ENCODE measurements at regions not wholly inside any gene's neighbourhood (a gene's known extent, or its start where the extent isn't known, plus 50 kb on each side); places are given as distances from the start of the nearest gene placed in this dataset.

- Histone ChIP-seq H3K4me3 (ENCODE audit: low read length) (no peak overlapping the region), H3K9ac (ENCODE audit: low read length) (no peak overlapping the region), H3K27me3 (ENCODE audit: insufficient read depth, low read depth, low read length) (no peaks in the 10 kb centered on the region), H3K9me2 (ENCODE audit: insufficient read depth, low read length) (no peaks in the 10 kb centered on the region), H3K9me3 (ENCODE audit: low read length) (no peaks in the 10 kb centered on the region), H3K79me2 (replicated peaks; ENCODE audit: insufficient read depth, low read length) (no peaks in the 10 kb centered on the region), H2AFZ (ENCODE audit: low read depth, low read length) (no peak overlapping the region), H3K27ac (ENCODE audit: low read length) (no peak overlapping the region), H4K20me1 (ENCODE audit: insufficient read depth) (no peaks in the 10 kb centered on the region), H3K36me3 (ENCODE audit: insufficient read depth, low read length) (no peaks in the 10 kb centered on the region), H3F3A (ENCODE audit: insufficient read depth, low read length, poor library complexity, severe bottlenecking) (peaks cover 3% of the 10 kb centered on the region), H3K4me2 (ENCODE audit: low read length) (no peak overlapping the region)
- TF ChIP-seq SMC3 (conservative IDR thresholded peaks at IDR 0.05; ENCODE audit: poor library complexity) (no peak), MXI1 (conservative IDR thresholded peaks at IDR 0.05; ENCODE audit: poor library complexity, severe bottlenecking) (no peak), EP300 (conservative IDR thresholded peaks at IDR 0.05; ENCODE audit: poor library complexity, severe bottlenecking) (no peak), REST (IDR thresholded peaks at IDR 0.05; ENCODE audit: borderline replicate concordance) (no peak), POLR2AphosphoS5 (IDR thresholded peaks at IDR 0.05) (no peak), EZH2 (IDR thresholded peaks at IDR 0.05; ENCODE audit: borderline replicate concordance, insufficient read depth, low read length, poor library complexity, severe bottlenecking) (no peak), RAD21 (conservative IDR thresholded peaks at IDR 0.05) (no peak), CTCF (IDR thresholded peaks at IDR 0.05; ENCODE audit: poor library complexity, severe bottlenecking) (no peak), TAF1 (IDR thresholded peaks at IDR 0.05; ENCODE audit: low read depth) (no peak)
These were observed 69.8 kb downstream of the GADD45G start for GRCh38 chr9:89674667-89675057.

- Histone ChIP-seq H3K4me2 (ENCODE audit: low read length) (no peak overlapping the region), H3K9ac (ENCODE audit: low read length) (no peak overlapping the region), H2AFZ (ENCODE audit: low read depth, low read length) (peak overlapping the region; percentile 14), H3K27ac (ENCODE audit: low read length) (peak overlapping the region; percentile 8), H4K20me1 (ENCODE audit: insufficient read depth) (no peaks in the 10 kb centered on the region), H3K79me2 (replicated peaks; ENCODE audit: insufficient read depth, low read length) (no peaks in the 10 kb centered on the region), H3K4me3 (ENCODE audit: low read length) (no peak overlapping the region), H3K9me3 (ENCODE audit: low read length) (no peaks in the 10 kb centered on the region), H3F3A (ENCODE audit: insufficient read depth, low read length, poor library complexity, severe bottlenecking) (peaks cover 3% of the 10 kb centered on the region), H3K27me3 (ENCODE audit: insufficient read depth, low read depth, low read length) (no peaks in the 10 kb centered on the region), H3K9me2 (ENCODE audit: insufficient read depth, low read length) (no peaks in the 10 kb centered on the region), H3K36me3 (ENCODE audit: insufficient read depth, low read length) (no peaks in the 10 kb centered on the region)
- peak; percentile 18 for TF ChIP-seq REST (IDR thresholded peaks at IDR 0.05; ENCODE audit: borderline replicate concordance)
- TF ChIP-seq RAD21 (conservative IDR thresholded peaks at IDR 0.05): no peak
These were observed 70.4 kb downstream of the GADD45G start for GRCh38 chr9:89675058-89675742.
